ENCODE measurements at regions not wholly inside any gene's neighbourhood (a gene's known extent, or its start where the extent isn't known, plus 50 kb on each side); places are given as distances from the start of the nearest gene placed in this dataset.

- H3K79me2 ChIP-seq (ENCODE audit: control insufficient read depth, insufficient read depth, low read length, poor library complexity): no peaks in the 10 kb centered on the region
- H3K14ac ChIP-seq (ENCODE audit: low read length): no peak overlapping the region
- H3K4me1 ChIP-seq (ENCODE audit: control insufficient read depth in 1 of 2, insufficient read depth in 2 of 2, low read length in 2 of 2): no peaks in the 10 kb centered on the region
- no peak overlapping the region for H3K27ac ChIP-seq (ENCODE audit: low read depth, low read length)
- H3K79me1 ChIP-seq (ENCODE audit: low read length): no peaks in the 10 kb centered on the region
- H3K18ac ChIP-seq (ENCODE audit: low read length): no peak overlapping the region
- H4K8ac ChIP-seq (ENCODE audit: low read depth, low read length): no peak overlapping the region
- no peaks in the 10 kb centered on the region for H3K36me3 ChIP-seq (ENCODE audit: control insufficient read depth in 1 of 2, insufficient read depth in 2 of 2, low read length in 2 of 2)
- H3K27me3 ChIP-seq (ENCODE audit: insufficient read depth, low read length): no peaks in the 10 kb centered on the region
- no peak overlapping the region for H3K4ac ChIP-seq (ENCODE audit: low read depth, low read length)
- no peak overlapping the region for H3K4me2 ChIP-seq (ENCODE audit: low read length)
- H4K91ac ChIP-seq (ENCODE audit: low read depth, low read length): no peak overlapping the region
- H2AK5ac ChIP-seq (ENCODE audit: low read length): no peak overlapping the region
- WGBS (ENCODE audit: extremely low coverage, insufficient coverage, insufficient read length): no CpG with 5 or more reads among the region's 6 CpGs
- no peak overlapping the region for H2AFZ ChIP-seq (ENCODE audit: insufficient read depth, low read length, poor library complexity)
- no peak overlapping the region for H3K23ac ChIP-seq (ENCODE audit: low read length)
- H3K9me3 ChIP-seq (ENCODE audit: insufficient read depth, low read depth, low read length): no peaks in the 10 kb centered on the region
- no peak overlapping the region for H4K12ac ChIP-seq (ENCODE audit: low read depth, low read length)
- H2BK5ac ChIP-seq (ENCODE audit: low read depth, low read length, poor library complexity): no peak overlapping the region
- no peak for DNase-seq
- H3K9ac ChIP-seq (ENCODE audit: low read length): no peak overlapping the region
- H3K4me3 ChIP-seq (ENCODE audit: low read depth, low read length): no peak overlapping the region
- H2BK12ac ChIP-seq (ENCODE audit: low read length): no peak overlapping the region
- no peak overlapping the region for H2BK120ac ChIP-seq (ENCODE audit: insufficient read depth, low read length, poor library complexity)
Observed at GRCh38 chr12:13745111-13745860, 236.1 kb downstream of the GRIN2B start.

GRCh38 chr12:13744561-13744960 lies 236.8 kb downstream of the GRIN2B start:
- no peaks in the 10 kb centered on the region for H3K79me1 ChIP-seq (ENCODE audit: low read length)
- no peak overlapping the region for H3K23ac ChIP-seq (ENCODE audit: low read length)
- H3K79me2 ChIP-seq (ENCODE audit: control insufficient read depth, insufficient read depth, low read length, poor library complexity): no peaks in the 10 kb centered on the region
- no peak overlapping the region for H4K91ac ChIP-seq (ENCODE audit: low read depth, low read length)
- H4K8ac ChIP-seq (ENCODE audit: low read depth, low read length): no peak overlapping the region
- H4K12ac ChIP-seq (ENCODE audit: low read depth, low read length): no peak overlapping the region
- no peaks in the 10 kb centered on the region for H3K9me3 ChIP-seq (ENCODE audit: insufficient read depth, low read depth, low read length)
- no peak overlapping the region for H3K14ac ChIP-seq (ENCODE audit: low read length)
- no peak for DNase-seq
- no peak overlapping the region for H3K27ac ChIP-seq (ENCODE audit: low read depth, low read length)
- no peaks in the 10 kb centered on the region for H3K4me1 ChIP-seq (ENCODE audit: control insufficient read depth in 1 of 2, insufficient read depth in 2 of 2, low read length in 2 of 2)
- no peaks in the 10 kb centered on the region for H3K36me3 ChIP-seq (ENCODE audit: control insufficient read depth in 1 of 2, insufficient read depth in 2 of 2, low read length in 2 of 2)
- WGBS (ENCODE audit: extremely low coverage, insufficient coverage, insufficient read length): no CpG with 5 or more reads among the region's 9 CpGs
- H2AK5ac ChIP-seq (ENCODE audit: low read length): no peak overlapping the region
- H3K9ac ChIP-seq (ENCODE audit: low read length): no peak overlapping the region
- no peaks in the 10 kb centered on the region for H3K27me3 ChIP-seq (ENCODE audit: insufficient read depth, low read length)
- H2AFZ ChIP-seq (ENCODE audit: insufficient read depth, low read length, poor library complexity): no peak overlapping the region
- no peak overlapping the region for H3K4me3 ChIP-seq (ENCODE audit: low read depth, low read length)
- no peak overlapping the region for H3K18ac ChIP-seq (ENCODE audit: low read length)
- H3K4me2 ChIP-seq (ENCODE audit: low read length): no peak overlapping the region
- H2BK12ac ChIP-seq (ENCODE audit: low read length): no peak overlapping the region
- no peak overlapping the region for H2BK5ac ChIP-seq (ENCODE audit: low read depth, low read length, poor library complexity)
- H3K4ac ChIP-seq (ENCODE audit: low read depth, low read length): no peak overlapping the region
- no peak overlapping the region for H2BK120ac ChIP-seq (ENCODE audit: insufficient read depth, low read length, poor library complexity)

GRCh38 chr12:13740149-13740545 lies 241.3 kb downstream of the GRIN2B start:
- no peak overlapping the region for H3K27ac ChIP-seq (ENCODE audit: low read depth, low read length)
- H3K14ac ChIP-seq (ENCODE audit: low read length): no peak overlapping the region
- H2AFZ ChIP-seq (ENCODE audit: insufficient read depth, low read length, poor library complexity): no peak overlapping the region
- H3K4me1 ChIP-seq (ENCODE audit: control insufficient read depth in 1 of 2, insufficient read depth in 2 of 2, low read length in 2 of 2): no peaks in the 10 kb centered on the region
- H4K8ac ChIP-seq (ENCODE audit: low read depth, low read length): no peak overlapping the region
- no peaks in the 10 kb centered on the region for H3K79me1 ChIP-seq (ENCODE audit: low read length)
- no peaks in the 10 kb centered on the region for H3K27me3 ChIP-seq (ENCODE audit: insufficient read depth, low read length)
- H3K36me3 ChIP-seq (ENCODE audit: control insufficient read depth in 1 of 2, insufficient read depth in 2 of 2, low read length in 2 of 2): no peaks in the 10 kb centered on the region
- H3K18ac ChIP-seq (ENCODE audit: low read length): no peak overlapping the region
- H2BK12ac ChIP-seq (ENCODE audit: low read length): no peak overlapping the region
- H3K4ac ChIP-seq (ENCODE audit: low read depth, low read length): no peak overlapping the region
- no peak overlapping the region for H2BK120ac ChIP-seq (ENCODE audit: insufficient read depth, low read length, poor library complexity)
- no peak for DNase-seq
- no peak overlapping the region for H3K4me2 ChIP-seq (ENCODE audit: low read length)
- H4K91ac ChIP-seq (ENCODE audit: low read depth, low read length): no peak overlapping the region
- H3K9ac ChIP-seq (ENCODE audit: low read length): no peak overlapping the region
- H4K12ac ChIP-seq (ENCODE audit: low read depth, low read length): no peak overlapping the region
- H3K4me3 ChIP-seq (ENCODE audit: low read depth, low read length): no peak overlapping the region
- WGBS (ENCODE audit: extremely low coverage, insufficient coverage, insufficient read length): no CpG with 5 or more reads among the region's 6 CpGs
- no peak overlapping the region for H2BK5ac ChIP-seq (ENCODE audit: low read depth, low read length, poor library complexity)
- no peaks in the 10 kb centered on the region for H3K79me2 ChIP-seq (ENCODE audit: control insufficient read depth, insufficient read depth, low read length, poor library complexity)
- H3K23ac ChIP-seq (ENCODE audit: low read length): no peak overlapping the region
- no peak overlapping the region for H2AK5ac ChIP-seq (ENCODE audit: low read length)
- no peaks in the 10 kb centered on the region for H3K9me3 ChIP-seq (ENCODE audit: insufficient read depth, low read depth, low read length)

- no peak overlapping the region for H3K18ac ChIP-seq (ENCODE audit: low read length)
- H3K9ac ChIP-seq (ENCODE audit: low read length): no peak overlapping the region
- H3K23ac ChIP-seq (ENCODE audit: low read length): no peak overlapping the region
- no peaks in the 10 kb centered on the region for H3K4me1 ChIP-seq (ENCODE audit: control insufficient read depth in 1 of 2, insufficient read depth in 2 of 2, low read length in 2 of 2)
- no peak overlapping the region for H2AK5ac ChIP-seq (ENCODE audit: low read length)
- no peak overlapping the region for H2BK120ac ChIP-seq (ENCODE audit: insufficient read depth, low read length, poor library complexity)
- H3K14ac ChIP-seq (ENCODE audit: low read length): no peak overlapping the region
- no peak for DNase-seq
- H4K12ac ChIP-seq (ENCODE audit: low read depth, low read length): no peak overlapping the region
- no peak overlapping the region for H4K91ac ChIP-seq (ENCODE audit: low read depth, low read length)
- no peak overlapping the region for H2AFZ ChIP-seq (ENCODE audit: insufficient read depth, low read length, poor library complexity)
- no peak overlapping the region for H3K4me3 ChIP-seq (ENCODE audit: low read depth, low read length)
- no peak overlapping the region for H3K4me2 ChIP-seq (ENCODE audit: low read length)
- no peaks in the 10 kb centered on the region for H3K79me2 ChIP-seq (ENCODE audit: control insufficient read depth, insufficient read depth, low read length, poor library complexity)
- no peak overlapping the region for H3K4ac ChIP-seq (ENCODE audit: low read depth, low read length)
- H3K36me3 ChIP-seq (ENCODE audit: control insufficient read depth in 1 of 2, insufficient read depth in 2 of 2, low read length in 2 of 2): no peaks in the 10 kb centered on the region
- H2BK5ac ChIP-seq (ENCODE audit: low read depth, low read length, poor library complexity): no peak overlapping the region
- H3K27ac ChIP-seq (ENCODE audit: low read depth, low read length): no peak overlapping the region
- no peak overlapping the region for H2BK12ac ChIP-seq (ENCODE audit: low read length)
- H3K79me1 ChIP-seq (ENCODE audit: low read length): no peaks in the 10 kb centered on the region
- no peaks in the 10 kb centered on the region for H3K27me3 ChIP-seq (ENCODE audit: insufficient read depth, low read length)
- no peak overlapping the region for H4K8ac ChIP-seq (ENCODE audit: low read depth, low read length)
- no peaks in the 10 kb centered on the region for H3K9me3 ChIP-seq (ENCODE audit: insufficient read depth, low read depth, low read length)
- WGBS (ENCODE audit: extremely low coverage, insufficient coverage, insufficient read length): no CpG with 5 or more reads among the region's 5 CpGs
Observed at GRCh38 chr12:13735734-13736133, 245.7 kb downstream of the GRIN2B start.
